Lower leg skin (tissue), 3 donors: ENCODE measurements at regions not wholly inside any gene's neighbourhood (a gene's known extent, or its start where the extent isn't known, plus 50 kb on each side); places are given as distances from the start of the nearest gene placed in this dataset.

Experiments used
- POLR2A ChIP-seq, 2 donors: fragments of 450-650 bp; IDR thresholded peaks; one replicate each; pipeline ENCODE4 v1.6.1; 2016 to 2017; ENCODE audit warnings: antibody characterized with exemption in 2 of 2, mild to moderate bottlenecking in 1 of 2, moderate library complexity in 1 of 2
- TF ChIP-seq, protein P1 (sequence below), 3 donors: fragments of 450-650 bp; IDR thresholded peaks; one replicate each; pipeline ENCODE4 v1.5.1; 2016; ENCODE audit warnings: antibody characterized with exemption in 3 of 3, mild to moderate bottlenecking in 3 of 3, moderate library complexity in 2 of 3

- TF ChIP-seq, protein P1, sequence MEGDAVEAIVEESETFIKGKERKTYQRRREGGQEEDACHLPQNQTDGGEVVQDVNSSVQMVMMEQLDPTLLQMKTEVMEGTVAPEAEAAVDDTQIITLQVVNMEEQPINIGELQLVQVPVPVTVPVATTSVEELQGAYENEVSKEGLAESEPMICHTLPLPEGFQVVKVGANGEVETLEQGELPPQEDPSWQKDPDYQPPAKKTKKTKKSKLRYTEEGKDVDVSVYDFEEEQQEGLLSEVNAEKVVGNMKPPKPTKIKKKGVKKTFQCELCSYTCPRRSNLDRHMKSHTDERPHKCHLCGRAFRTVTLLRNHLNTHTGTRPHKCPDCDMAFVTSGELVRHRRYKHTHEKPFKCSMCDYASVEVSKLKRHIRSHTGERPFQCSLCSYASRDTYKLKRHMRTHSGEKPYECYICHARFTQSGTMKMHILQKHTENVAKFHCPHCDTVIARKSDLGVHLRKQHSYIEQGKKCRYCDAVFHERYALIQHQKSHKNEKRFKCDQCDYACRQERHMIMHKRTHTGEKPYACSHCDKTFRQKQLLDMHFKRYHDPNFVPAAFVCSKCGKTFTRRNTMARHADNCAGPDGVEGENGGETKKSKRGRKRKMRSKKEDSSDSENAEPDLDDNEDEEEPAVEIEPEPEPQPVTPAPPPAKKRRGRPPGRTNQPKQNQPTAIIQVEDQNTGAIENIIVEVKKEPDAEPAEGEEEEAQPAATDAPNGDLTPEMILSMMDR (IDR thresholded peaks at IDR 0.05), result no peak
- no peak for TF ChIP-seq POLR2A (IDR thresholded peaks at IDR 0.05)
Observed at GRCh38 chr10:3467052-3467951, 294.7 kb upstream of the PITRM1 start.
